Duodenal mucosa (tissue), 2 donors: ENCODE measurements at regions not wholly inside any gene's neighbourhood (a gene's known extent, or its start where the extent isn't known, plus 50 kb on each side); places are given as distances from the start of the nearest gene placed in this dataset.

Experiments
- H3K27ac ChIP-seq: one replicate; pipeline ENCODE4 v1.7.0; 2013; ENCODE audit warnings: low read depth, low read length
- H3K27me3 ChIP-seq, 2 donors: one replicate each; pipeline ENCODE4 v1.7.0; 2013; ENCODE audit warnings: low read length in 2 of 2, control low read depth in 1 of 2; ENCODE audit not compliant: insufficient read depth in 2 of 2, control insufficient read depth in 1 of 2
- H3K36me3 ChIP-seq, 2 donors: one replicate each; pipeline ENCODE4 v1.7.0; 2013; ENCODE audit warnings: low read length in 2 of 2, control low read depth in 1 of 2; ENCODE audit not compliant: insufficient read depth in 2 of 2, control insufficient read depth in 1 of 2
- H3K4me1 ChIP-seq, 2 donors: one replicate each; pipeline ENCODE4 v1.7.0; 2013; ENCODE audit warnings: low read length in 2 of 2, control low read depth in 1 of 2; ENCODE audit not compliant: insufficient read depth in 2 of 2, control insufficient read depth in 1 of 2
- H3K4me3 ChIP-seq, 2 donors: one replicate each; pipeline ENCODE4 v1.7.0; 2013; ENCODE audit warnings: low read length in 2 of 2, low read depth in 1 of 2
- H3K9ac ChIP-seq, 2 donors: one replicate each; pipeline ENCODE4 v1.7.0; 2013; ENCODE audit warnings: low read length in 2 of 2, low read depth in 1 of 2
- H3K9me3 ChIP-seq, 2 donors: one replicate each; pipeline ENCODE4 v1.7.0; 2013; ENCODE audit warnings: low read length in 2 of 2, control low read depth in 1 of 2; ENCODE audit not compliant: control insufficient read depth in 1 of 2

GRCh38 chr18:41842886-41843285, 112.1 kb upstream of the PIK3C3 start:
- H3K9me3 ChIP-seq, result no peaks in the 10 kb centered on the region
- H3K27ac ChIP-seq, result no peak overlapping the region
- H3K27me3 ChIP-seq, result no peaks in the 10 kb centered on the region
- no peak overlapping the region for H3K4me3 ChIP-seq
- no peaks in the 10 kb centered on the region for H3K4me1 ChIP-seq
- H3K36me3 ChIP-seq, result no peaks in the 10 kb centered on the region
- no peak overlapping the region for H3K9ac ChIP-seq

GRCh38 chr18:41829647-41830516, 125.2 kb upstream of the PIK3C3 start:
- no peaks in the 10 kb centered on the region for H3K27me3 ChIP-seq
- H3K36me3 ChIP-seq, result no peaks in the 10 kb centered on the region
- H3K9ac ChIP-seq, result no peak overlapping the region
- H3K4me3 ChIP-seq, result no peak overlapping the region
- no peaks in the 10 kb centered on the region for H3K4me1 ChIP-seq
- H3K9me3 ChIP-seq, result no peaks in the 10 kb centered on the region
- H3K27ac ChIP-seq, result no peak overlapping the region

DNA sequence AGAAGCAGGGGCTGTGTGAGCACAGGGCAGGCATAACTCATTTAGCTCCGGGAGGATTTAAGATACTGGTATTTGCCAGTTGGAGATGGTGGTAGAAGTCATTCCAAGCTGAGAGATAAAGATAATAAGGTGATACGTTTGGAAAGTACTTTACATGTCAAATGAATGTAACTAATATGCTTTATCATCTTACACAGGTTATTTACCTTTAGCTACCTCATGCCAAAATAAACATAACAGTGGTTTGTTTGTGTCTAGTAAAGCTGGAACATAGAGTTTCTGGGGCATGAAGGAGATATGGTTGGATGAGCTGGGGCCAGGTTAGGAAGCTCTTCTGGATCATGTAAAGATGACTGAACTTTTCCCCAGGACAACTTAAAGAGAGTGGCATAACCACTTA, 126.9 kb upstream of the PIK3C3 start:
- H3K36me3 ChIP-seq, result no peaks in the 10 kb centered on the region
- H3K4me1 ChIP-seq, result no peaks in the 10 kb centered on the region
- no peaks in the 10 kb centered on the region for H3K27me3 ChIP-seq
- no peak overlapping the region for H3K9ac ChIP-seq
- no peaks in the 10 kb centered on the region for H3K9me3 ChIP-seq
- no peak overlapping the region for H3K27ac ChIP-seq
- no peak overlapping the region for H3K4me3 ChIP-seq

GRCh38 chr18:41820784-41821183, 134.2 kb upstream of the PIK3C3 start:
- H3K27ac ChIP-seq, result no peak overlapping the region
- no peaks in the 10 kb centered on the region for H3K9me3 ChIP-seq
- H3K9ac ChIP-seq, result no peak overlapping the region
- no peaks in the 10 kb centered on the region for H3K27me3 ChIP-seq
- H3K4me1 ChIP-seq, result no peaks in the 10 kb centered on the region
- no peaks in the 10 kb centered on the region for H3K36me3 ChIP-seq
- no peak overlapping the region for H3K4me3 ChIP-seq

DNA sequence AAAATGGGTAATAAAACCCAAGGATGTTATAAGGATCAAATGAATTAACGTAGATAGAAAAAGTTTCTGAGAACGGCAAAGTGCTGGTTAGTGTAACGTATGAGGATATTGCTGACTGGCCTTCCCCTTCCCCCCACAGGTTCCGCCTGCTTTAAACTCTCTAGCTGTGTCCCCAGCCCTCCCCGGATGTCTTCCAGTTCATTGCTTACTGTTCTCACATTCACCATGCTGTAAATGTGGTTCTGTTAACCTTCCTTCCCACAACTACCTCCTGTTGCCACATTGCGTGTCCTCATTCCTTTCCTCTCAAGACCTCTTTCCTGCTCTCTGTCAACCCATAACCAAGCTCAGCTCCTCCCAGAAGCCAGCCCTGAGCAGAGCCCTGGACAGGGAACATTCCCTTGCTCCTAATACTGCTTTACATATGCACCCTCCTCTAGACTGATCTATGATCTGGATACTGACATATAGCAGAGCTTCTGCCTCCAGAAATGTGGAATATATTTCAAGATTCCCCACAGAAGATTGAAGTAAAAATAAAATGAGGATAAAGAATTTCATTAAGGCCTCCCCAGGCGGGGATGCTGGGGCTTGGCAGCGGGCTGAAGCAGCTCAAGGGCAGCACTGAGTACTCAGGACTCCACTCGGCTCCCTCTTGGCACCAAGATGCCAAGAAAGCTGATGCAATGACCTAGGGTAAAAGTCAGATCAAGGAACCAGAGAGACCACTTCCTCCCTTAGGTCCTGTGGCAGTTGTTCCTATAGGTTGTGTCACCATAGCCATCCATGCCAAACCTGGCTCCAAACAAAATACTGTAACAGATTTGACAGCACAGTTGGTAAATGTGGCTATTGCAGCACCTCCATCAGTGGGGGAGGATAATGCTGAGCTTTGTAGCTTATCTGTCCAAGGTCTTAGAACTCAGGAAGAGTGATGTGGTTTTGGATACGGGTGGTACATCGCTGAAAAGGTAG, 136.4 kb upstream of the PIK3C3 start:
- Histone ChIP-seq H3K4me1 (no peaks in the 10 kb centered on the region), H3K27me3 (no peaks in the 10 kb centered on the region), H3K4me3 (no peak overlapping the region), H3K9ac (no peak overlapping the region), H3K9me3 (no peaks in the 10 kb centered on the region), H3K27ac (no peak overlapping the region), H3K36me3 (no peaks in the 10 kb centered on the region)

GRCh38 chr18:41814651-41815050, 140.4 kb upstream of the PIK3C3 start:
- Histone ChIP-seq H3K4me1 (no peaks in the 10 kb centered on the region), H3K27ac (no peak overlapping the region), H3K4me3 (no peak overlapping the region), H3K36me3 (no peaks in the 10 kb centered on the region), H3K27me3 (no peaks in the 10 kb centered on the region), H3K9ac (no peak overlapping the region), H3K9me3 (no peaks in the 10 kb centered on the region)

- no peaks in the 10 kb centered on the region for H3K9me3 ChIP-seq
- H3K27me3 ChIP-seq, result no peaks in the 10 kb centered on the region
- no peaks in the 10 kb centered on the region for H3K4me1 ChIP-seq
- no peaks in the 10 kb centered on the region for H3K36me3 ChIP-seq
- no peak overlapping the region for H3K9ac ChIP-seq
- H3K27ac ChIP-seq, result no peak overlapping the region
- no peak overlapping the region for H3K4me3 ChIP-seq
Observed at GRCh38 chr18:41809652-41810051, 145.4 kb upstream of the PIK3C3 start.

- no peaks in the 10 kb centered on the region for H3K27me3 ChIP-seq
- H3K9me3 ChIP-seq, result no peaks in the 10 kb centered on the region
- H3K36me3 ChIP-seq, result no peaks in the 10 kb centered on the region
- H3K27ac ChIP-seq, result no peak overlapping the region
- H3K4me3 ChIP-seq, result no peak overlapping the region
- H3K4me1 ChIP-seq, result no peaks in the 10 kb centered on the region
- H3K9ac ChIP-seq, result no peak overlapping the region
Observed at GRCh38 chr18:41805341-41805740, 149.7 kb upstream of the PIK3C3 start.

DNA sequence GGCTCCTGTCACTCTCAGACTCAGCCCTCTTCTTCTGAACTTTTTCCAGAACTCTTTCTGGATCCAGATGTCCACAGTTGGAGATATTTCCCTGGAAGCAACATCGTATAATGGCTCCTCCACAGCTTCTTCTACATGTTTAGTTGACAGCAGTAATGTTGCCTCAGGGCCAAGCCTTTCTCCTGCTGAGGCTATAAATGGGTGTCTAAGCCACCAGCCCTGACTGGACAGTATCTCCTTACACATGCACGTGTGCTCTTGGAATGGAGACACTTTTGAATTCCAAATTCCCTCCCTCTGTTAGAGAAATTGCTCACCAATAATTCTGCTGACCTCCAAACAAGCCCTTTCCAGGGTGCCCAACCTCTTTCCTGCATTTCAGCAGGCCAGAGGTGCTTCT, 156.2 kb upstream of the PIK3C3 start:
- no peaks in the 10 kb centered on the region for H3K27me3 ChIP-seq
- H3K36me3 ChIP-seq, result no peaks in the 10 kb centered on the region
- no peaks in the 10 kb centered on the region for H3K9me3 ChIP-seq
- no peak overlapping the region for H3K27ac ChIP-seq
- H3K9ac ChIP-seq, result no peak overlapping the region
- H3K4me3 ChIP-seq, result no peak overlapping the region
- no peaks in the 10 kb centered on the region for H3K4me1 ChIP-seq

DNA sequence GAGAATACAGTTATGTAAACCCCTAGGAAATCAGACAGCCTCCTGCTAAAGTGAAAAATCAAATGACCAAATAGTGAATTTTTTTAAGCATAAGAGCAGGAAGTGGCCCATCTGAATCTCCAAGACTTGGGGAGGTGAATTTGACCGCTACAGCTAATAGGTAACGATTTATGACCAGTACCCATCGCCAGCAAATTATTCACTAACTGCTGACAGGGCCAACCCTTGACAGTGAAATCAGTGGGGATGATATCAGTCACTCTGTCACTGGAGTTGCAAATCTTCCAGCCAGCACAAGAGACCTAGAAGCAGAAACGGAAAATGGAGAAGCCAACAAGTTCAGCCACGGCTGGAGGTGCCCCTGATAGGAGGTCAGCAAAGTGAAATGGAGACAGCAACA, 164.3 kb upstream of the PIK3C3 start:
- H3K27me3 ChIP-seq, result no peaks in the 10 kb centered on the region
- H3K4me3 ChIP-seq, result no peak overlapping the region
- no peaks in the 10 kb centered on the region for H3K36me3 ChIP-seq
- no peak overlapping the region for H3K9ac ChIP-seq
- no peak overlapping the region for H3K27ac ChIP-seq
- no peaks in the 10 kb centered on the region for H3K9me3 ChIP-seq
- no peaks in the 10 kb centered on the region for H3K4me1 ChIP-seq
